ENCODE measurements at regions not wholly inside any gene's neighbourhood (a gene's known extent, or its start where the extent isn't known, plus 50 kb on each side); places are given as distances from the start of the nearest gene placed in this dataset.

DNA sequence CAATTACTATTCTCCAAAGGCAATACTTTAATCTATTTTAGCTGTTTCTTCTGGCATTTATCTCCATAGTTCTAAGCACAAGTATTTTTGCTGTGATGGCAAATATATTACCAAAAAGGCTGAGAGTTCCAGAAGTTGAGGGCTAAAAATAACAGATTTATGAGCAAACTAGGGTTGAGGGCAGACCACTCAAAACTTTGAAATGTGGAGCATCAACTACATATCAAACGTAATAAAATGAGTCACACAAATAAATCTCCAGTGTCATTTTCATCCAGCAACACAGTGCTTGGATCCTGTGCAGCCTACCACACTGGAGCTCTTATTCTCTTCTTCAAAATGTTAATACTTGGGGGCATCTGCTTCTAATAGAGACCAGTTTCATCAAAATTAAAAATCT is 163.9 kb downstream of the HS3ST1 start:
- H3K4me2 ChIP-seq (ENCODE audit: low read length): no peak overlapping the region
- H3K4me1 ChIP-seq (ENCODE audit: control insufficient read depth, low read depth, low read length): no peaks in the 10 kb centered on the region
- DNase-seq: no peak
- H3K56ac ChIP-seq (ENCODE audit: low read length): no peak overlapping the region
- H4K8ac ChIP-seq (ENCODE audit: low read depth, low read length): no peak overlapping the region
- H3K27me3 ChIP-seq (ENCODE audit: insufficient read depth, low read length, poor library complexity): no peaks in the 10 kb centered on the region
- H3K79me2 ChIP-seq (ENCODE audit: control insufficient read depth, insufficient read depth, low read length): no peaks in the 10 kb centered on the region
- H3K36me3 ChIP-seq (ENCODE audit: control insufficient read depth, insufficient read depth, low read length): no peaks in the 10 kb centered on the region
- no peak overlapping the region for H3K27ac ChIP-seq (ENCODE audit: low read depth, low read length)
- H4K5ac ChIP-seq (ENCODE audit: low read length): no peak overlapping the region
- no CpG with 5 or more reads among the region's 1 CpG for WGBS (ENCODE audit: extremely low coverage, insufficient coverage, low lambda C conversion rate)
- H2BK15ac ChIP-seq (replicated peaks; ENCODE audit: low read depth): no peak overlapping the region
- no peak overlapping the region for H3K23ac ChIP-seq (ENCODE audit: low read length)
- no peak overlapping the region for H3K4ac ChIP-seq (ENCODE audit: low read depth, low read length)
- H3K79me1 ChIP-seq (ENCODE audit: low read length): no peaks in the 10 kb centered on the region
- H3K4me3 ChIP-seq (ENCODE audit: low read length): no peak overlapping the region
- H3K18ac ChIP-seq (ENCODE audit: low read length): no peak overlapping the region
- no peak overlapping the region for H2BK5ac ChIP-seq (ENCODE audit: low read length)
- no peak overlapping the region for H2BK120ac ChIP-seq (ENCODE audit: low read depth, low read length)
- no peak overlapping the region for H2AK5ac ChIP-seq (ENCODE audit: low read length)
- no peak overlapping the region for H3K9ac ChIP-seq (ENCODE audit: low read length)

DNA sequence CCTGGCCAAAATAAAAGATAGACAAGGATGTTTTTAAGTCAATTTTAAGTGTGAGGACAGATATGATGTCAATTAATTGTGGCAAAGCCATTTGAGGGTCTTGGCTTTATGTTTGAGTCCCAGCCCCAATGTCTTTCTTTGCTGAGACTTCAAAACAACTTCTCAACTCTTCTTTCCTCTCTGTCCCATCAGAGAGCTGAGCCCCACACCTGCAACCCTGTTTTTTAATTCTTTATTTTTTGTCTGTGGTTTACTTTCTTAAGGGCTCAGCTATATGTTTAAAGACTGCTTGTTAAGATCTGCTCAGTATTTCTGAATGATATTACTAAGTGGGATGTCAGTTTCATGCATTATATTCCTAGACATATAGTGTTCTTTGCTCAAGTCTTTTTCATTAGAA is 164.3 kb downstream of the HS3ST1 start:
- Histone ChIP-seq H3K27me3 (ENCODE audit: insufficient read depth, low read length, poor library complexity) (no peaks in the 10 kb centered on the region), H3K4me3 (ENCODE audit: low read length) (no peak overlapping the region), H2BK120ac (ENCODE audit: low read depth, low read length) (no peak overlapping the region), H3K36me3 (ENCODE audit: control insufficient read depth, insufficient read depth, low read length) (no peaks in the 10 kb centered on the region), H3K27ac (ENCODE audit: low read depth, low read length) (no peak overlapping the region), H3K56ac (ENCODE audit: low read length) (no peak overlapping the region), H3K4me2 (ENCODE audit: low read length) (no peak overlapping the region), H3K79me2 (ENCODE audit: control insufficient read depth, insufficient read depth, low read length) (no peaks in the 10 kb centered on the region), H3K23ac (ENCODE audit: low read length) (no peak overlapping the region), H2BK15ac (replicated peaks; ENCODE audit: low read depth) (no peak overlapping the region), H3K79me1 (ENCODE audit: low read length) (no peaks in the 10 kb centered on the region), H4K5ac (ENCODE audit: low read length) (no peak overlapping the region), H3K4me1 (ENCODE audit: control insufficient read depth, low read depth, low read length) (no peaks in the 10 kb centered on the region), H2AK5ac (ENCODE audit: low read length) (no peak overlapping the region), H4K8ac (ENCODE audit: low read depth, low read length) (no peak overlapping the region), H3K18ac (ENCODE audit: low read length) (peak overlapping the region; percentile 75), H3K9ac (ENCODE audit: low read length) (no peak overlapping the region), H2BK5ac (ENCODE audit: low read length) (no peak overlapping the region), H3K4ac (ENCODE audit: low read depth, low read length) (no peak overlapping the region)
- no peak for DNase-seq

DNA sequence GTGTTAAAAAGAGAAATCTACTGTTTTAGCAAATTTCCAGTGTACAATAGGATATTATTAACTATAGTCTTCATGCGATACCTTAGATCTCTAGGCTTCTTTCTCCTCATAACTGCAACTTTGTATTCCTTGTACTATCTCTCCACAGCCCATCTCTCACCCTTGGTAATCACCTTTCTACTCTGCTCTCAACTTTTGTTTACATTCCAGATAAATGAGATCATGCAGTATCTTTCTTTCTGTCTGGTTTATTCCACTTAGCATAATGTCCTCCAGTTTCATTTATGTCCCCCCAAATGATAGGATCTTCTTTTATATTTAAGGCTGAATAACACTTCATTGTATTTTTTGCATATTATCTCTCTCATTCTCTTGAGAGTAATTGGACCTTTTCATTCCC is 165.5 kb downstream of the HS3ST1 start:
- H3K36me3 ChIP-seq (ENCODE audit: control insufficient read depth, insufficient read depth, low read length): no peaks in the 10 kb centered on the region
- no peak overlapping the region for H3K4me2 ChIP-seq (ENCODE audit: low read length)
- H4K8ac ChIP-seq (ENCODE audit: low read depth, low read length): no peak overlapping the region
- H3K79me1 ChIP-seq (ENCODE audit: low read length): no peaks in the 10 kb centered on the region
- no peak overlapping the region for H2BK15ac ChIP-seq (replicated peaks; ENCODE audit: low read depth)
- H2BK5ac ChIP-seq (ENCODE audit: low read length): no peak overlapping the region
- H2AK5ac ChIP-seq (ENCODE audit: low read length): no peak overlapping the region
- H3K4ac ChIP-seq (ENCODE audit: low read depth, low read length): no peak overlapping the region
- DNase-seq: peak; percentile 82
- H2BK120ac ChIP-seq (ENCODE audit: low read depth, low read length): no peak overlapping the region
- no peaks in the 10 kb centered on the region for H3K27me3 ChIP-seq (ENCODE audit: insufficient read depth, low read length, poor library complexity)
- H3K4me3 ChIP-seq (ENCODE audit: low read length): no peak overlapping the region
- no peaks in the 10 kb centered on the region for H3K79me2 ChIP-seq (ENCODE audit: control insufficient read depth, insufficient read depth, low read length)
- H3K23ac ChIP-seq (ENCODE audit: low read length): no peak overlapping the region
- H4K5ac ChIP-seq (ENCODE audit: low read length): no peak overlapping the region
- no CpG with 5 or more reads among the region's 1 CpG for WGBS (ENCODE audit: extremely low coverage, insufficient coverage, low lambda C conversion rate)
- no peak overlapping the region for H3K18ac ChIP-seq (ENCODE audit: low read length)
- no peak overlapping the region for H3K27ac ChIP-seq (ENCODE audit: low read depth, low read length)
- H3K9ac ChIP-seq (ENCODE audit: low read length): no peak overlapping the region
- H3K56ac ChIP-seq (ENCODE audit: low read length): no peak overlapping the region
- no peaks in the 10 kb centered on the region for H3K4me1 ChIP-seq (ENCODE audit: control insufficient read depth, low read depth, low read length)

DNA sequence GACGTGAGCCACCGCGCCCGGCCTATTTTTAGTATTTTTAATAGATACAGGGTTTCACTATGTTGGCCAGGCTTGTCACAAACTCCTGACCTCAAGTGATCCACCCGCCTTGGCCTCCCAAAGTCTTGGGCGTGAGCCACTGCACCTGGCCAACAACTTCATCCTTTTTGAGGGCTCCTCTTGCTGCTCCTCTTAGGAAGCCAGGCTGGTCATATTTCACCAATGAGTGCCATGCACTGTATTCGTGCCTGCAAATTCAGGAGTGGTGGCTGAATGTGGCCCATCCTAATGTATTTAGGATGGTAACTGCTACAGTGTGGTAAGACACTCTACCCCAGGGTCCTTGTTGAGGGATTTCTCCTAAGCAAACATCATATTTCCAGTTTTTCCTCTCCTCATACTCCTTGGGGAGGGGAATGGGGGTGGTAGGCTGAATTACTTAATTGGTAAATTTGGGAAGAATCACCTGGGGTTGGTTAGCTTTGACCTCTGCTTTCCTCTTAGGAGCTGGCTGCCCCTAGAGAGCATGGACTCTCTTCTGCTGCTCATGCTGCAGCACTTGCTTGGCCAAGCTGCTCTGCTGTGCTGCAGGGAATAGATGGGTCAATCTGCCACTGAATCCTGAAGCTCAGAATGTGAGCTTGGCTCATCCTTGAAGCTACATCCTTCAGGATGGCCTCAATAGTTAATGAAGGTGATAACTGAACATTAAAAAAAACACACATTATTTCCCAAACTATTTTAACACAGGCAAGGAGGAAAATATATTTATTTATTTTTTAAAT is 167.4 kb downstream of the HS3ST1 start:
- Histone ChIP-seq H2AK5ac (ENCODE audit: low read length) (peak overlapping the region; percentile 52), H3K23ac (ENCODE audit: low read length) (peak overlapping the region; percentile 9), H2BK15ac (replicated peaks; ENCODE audit: low read depth) (no peak overlapping the region), H3K36me3 (ENCODE audit: control insufficient read depth, insufficient read depth, low read length) (no peaks in the 10 kb centered on the region), H3K9ac (ENCODE audit: low read length) (no peak overlapping the region), H3K4ac (ENCODE audit: low read depth, low read length) (peak overlapping the region; percentile 2), H4K5ac (ENCODE audit: low read length) (peak overlapping the region; percentile 29), H3K18ac (ENCODE audit: low read length) (peak overlapping the region; percentile 57), H3K27ac (ENCODE audit: low read depth, low read length) (no peak overlapping the region), H3K4me2 (ENCODE audit: low read length) (no peak overlapping the region), H3K27me3 (ENCODE audit: insufficient read depth, low read length, poor library complexity) (no peaks in the 10 kb centered on the region), H3K4me1 (ENCODE audit: control insufficient read depth, low read depth, low read length) (no peaks in the 10 kb centered on the region), H2BK5ac (ENCODE audit: low read length) (peak overlapping the region; percentile 85), H3K4me3 (ENCODE audit: low read length) (no peak overlapping the region), H2BK120ac (ENCODE audit: low read depth, low read length) (no peak overlapping the region), H4K8ac (ENCODE audit: low read depth, low read length) (no peak overlapping the region), H3K79me1 (ENCODE audit: low read length) (no peaks in the 10 kb centered on the region), H3K56ac (ENCODE audit: low read length) (peak overlapping the region; percentile 62), H3K79me2 (ENCODE audit: control insufficient read depth, insufficient read depth, low read length) (no peaks in the 10 kb centered on the region)
- WGBS (ENCODE audit: extremely low coverage, insufficient coverage, low lambda C conversion rate): no CpG with 5 or more reads among the region's 7 CpGs
- DNase-seq: no peak

DNA sequence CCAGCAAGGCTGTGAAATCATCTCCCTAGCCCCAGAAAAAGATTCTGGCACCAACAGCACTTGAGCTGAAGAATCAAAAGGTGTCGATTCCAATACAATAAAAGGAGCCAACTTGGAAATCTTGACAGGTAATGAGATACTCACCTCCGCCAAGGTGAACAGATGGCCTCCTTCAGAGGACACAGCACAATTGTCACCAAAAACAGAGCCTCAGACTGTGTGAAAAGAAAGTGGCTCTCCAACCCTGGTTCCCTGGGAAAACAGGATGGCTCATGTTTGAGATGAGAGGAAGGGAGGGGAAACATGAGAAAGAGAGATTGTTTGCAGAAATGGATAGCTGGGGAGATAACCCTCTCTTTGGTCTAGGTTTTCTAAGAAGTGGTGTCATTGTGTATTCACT is 168.9 kb downstream of the HS3ST1 start:
- no peak overlapping the region for H3K4me2 ChIP-seq (ENCODE audit: low read length)
- no peaks in the 10 kb centered on the region for H3K4me1 ChIP-seq (ENCODE audit: control insufficient read depth, low read depth, low read length)
- peak; percentile 41 for DNase-seq
- no peaks in the 10 kb centered on the region for H3K36me3 ChIP-seq (ENCODE audit: control insufficient read depth, insufficient read depth, low read length)
- H3K4me3 ChIP-seq (ENCODE audit: low read length): no peak overlapping the region
- H2BK120ac ChIP-seq (ENCODE audit: low read depth, low read length): no peak overlapping the region
- H3K79me1 ChIP-seq (ENCODE audit: low read length): no peaks in the 10 kb centered on the region
- H3K27ac ChIP-seq (ENCODE audit: low read depth, low read length): peak overlapping the region; percentile 31
- no peak overlapping the region for H3K18ac ChIP-seq (ENCODE audit: low read length)
- H2AK5ac ChIP-seq (ENCODE audit: low read length): no peak overlapping the region
- no peaks in the 10 kb centered on the region for H3K27me3 ChIP-seq (ENCODE audit: insufficient read depth, low read length, poor library complexity)
- no CpG with 5 or more reads among the region's 2 CpGs for WGBS (ENCODE audit: extremely low coverage, insufficient coverage, low lambda C conversion rate)
- H2BK15ac ChIP-seq (replicated peaks; ENCODE audit: low read depth): no peak overlapping the region
- no peak overlapping the region for H4K8ac ChIP-seq (ENCODE audit: low read depth, low read length)
- peak overlapping the region; percentile 43 for H2BK5ac ChIP-seq (ENCODE audit: low read length)
- H3K23ac ChIP-seq (ENCODE audit: low read length): no peak overlapping the region
- no peaks in the 10 kb centered on the region for H3K79me2 ChIP-seq (ENCODE audit: control insufficient read depth, insufficient read depth, low read length)
- no peak overlapping the region for H4K5ac ChIP-seq (ENCODE audit: low read length)
- no peak overlapping the region for H3K9ac ChIP-seq (ENCODE audit: low read length)
- H3K56ac ChIP-seq (ENCODE audit: low read length): no peak overlapping the region
- H3K4ac ChIP-seq (ENCODE audit: low read depth, low read length): no peak overlapping the region

DNA sequence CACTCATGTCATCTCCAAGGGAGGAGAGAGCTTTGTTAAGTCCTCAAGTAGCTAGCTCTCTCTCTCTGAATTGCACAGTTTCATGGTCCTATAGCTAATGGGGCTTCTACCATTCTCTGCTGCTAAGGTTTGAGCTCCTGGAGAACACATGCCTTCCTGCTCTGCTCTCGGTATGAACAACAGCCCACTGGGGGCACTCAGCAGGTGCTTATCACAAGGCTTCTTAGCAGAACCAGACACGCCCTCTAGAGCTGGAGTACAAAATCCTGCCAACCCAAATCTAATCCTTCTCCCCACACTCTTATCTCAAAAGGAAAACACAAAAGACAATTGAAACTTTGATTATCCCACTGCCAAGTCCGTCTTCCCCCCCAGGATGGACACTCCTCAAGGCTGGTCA is 176.5 kb downstream of the HS3ST1 start:
- no peak overlapping the region for H3K4me2 ChIP-seq (ENCODE audit: low read length)
- H2BK120ac ChIP-seq (ENCODE audit: low read depth, low read length): no peak overlapping the region

More for the DNA sequence above, 176.5 kb downstream of the HS3ST1 start:
- no peak overlapping the region for H3K23ac ChIP-seq (ENCODE audit: low read length)
- no peaks in the 10 kb centered on the region for H3K79me1 ChIP-seq (ENCODE audit: low read length)
- no peaks in the 10 kb centered on the region for H3K79me2 ChIP-seq (ENCODE audit: control insufficient read depth, insufficient read depth, low read length)
- H3K4me1 ChIP-seq (ENCODE audit: control insufficient read depth, low read depth, low read length): peaks cover 3% of the 10 kb centered on the region
- DNase-seq: peak; percentile 82
- no peak overlapping the region for H3K18ac ChIP-seq (ENCODE audit: low read length)
- no peak overlapping the region for H3K9ac ChIP-seq (ENCODE audit: low read length)
- H2BK15ac ChIP-seq (replicated peaks; ENCODE audit: low read depth): no peak overlapping the region
- H4K8ac ChIP-seq (ENCODE audit: low read depth, low read length): no peak overlapping the region
- H4K5ac ChIP-seq (ENCODE audit: low read length): no peak overlapping the region
- no peak overlapping the region for H3K4me3 ChIP-seq (ENCODE audit: low read length)
- H3K56ac ChIP-seq (ENCODE audit: low read length): peak overlapping the region; percentile 6
- H3K27ac ChIP-seq (ENCODE audit: low read depth, low read length): no peak overlapping the region
- no peak overlapping the region for H3K4ac ChIP-seq (ENCODE audit: low read depth, low read length)
- H2AK5ac ChIP-seq (ENCODE audit: low read length): no peak overlapping the region
- no peaks in the 10 kb centered on the region for H3K36me3 ChIP-seq (ENCODE audit: control insufficient read depth, insufficient read depth, low read length)
- WGBS (ENCODE audit: extremely low coverage, insufficient coverage, low lambda C conversion rate): no CpG with 5 or more reads among the region's 3 CpGs
- H2BK5ac ChIP-seq (ENCODE audit: low read length): no peak overlapping the region
- H3K27me3 ChIP-seq (ENCODE audit: insufficient read depth, low read length, poor library complexity): no peaks in the 10 kb centered on the region

Measured in mesendoderm (in vitro differentiated cells).